ENCODE measurements at regions not wholly inside any gene's neighbourhood (a gene's known extent, or its start where the extent isn't known, plus 50 kb on each side); places are given as distances from the start of the nearest gene placed in this dataset.

- TF ChIP-seq POLR2AphosphoS5 (IDR thresholded peaks at IDR 0.05; ENCODE audit: low read depth, low read length) (no peak), TAF1 (IDR thresholded peaks at IDR 0.05; ENCODE audit: borderline replicate concordance, insufficient read depth, low read length) (no peak), SIN3A (IDR thresholded peaks at IDR 0.05; ENCODE audit: borderline replicate concordance, insufficient read depth, low read length) (no peak), FOXP2 (optimal IDR thresholded peaks at IDR 0.05; ENCODE audit: borderline replicate concordance, extremely low read depth, extremely low read length, insufficient read depth) (no peak), REST (IDR thresholded peaks at IDR 0.05; ENCODE audit: insufficient read depth in 1 of 2, low read depth in 2 of 2, low read length in 2 of 2) (no peak)
These were observed 77.4 kb upstream of the PPP1R26 start for GRCh38 chr9:135402048-135402738.

- TF ChIP-seq TAF1 (IDR thresholded peaks at IDR 0.05; ENCODE audit: borderline replicate concordance, insufficient read depth, low read length) (no peak), REST (IDR thresholded peaks at IDR 0.05; ENCODE audit: insufficient read depth in 1 of 2, low read depth in 2 of 2, low read length in 2 of 2) (no peak), POLR2AphosphoS5 (IDR thresholded peaks at IDR 0.05; ENCODE audit: low read depth, low read length) (no peak), SIN3A (IDR thresholded peaks at IDR 0.05; ENCODE audit: borderline replicate concordance, insufficient read depth, low read length) (no peak), FOXP2 (optimal IDR thresholded peaks at IDR 0.05; ENCODE audit: borderline replicate concordance, extremely low read depth, extremely low read length, insufficient read depth) (no peak)
These were observed 76.6 kb upstream of the PPP1R26 start for GRCh38 chr9:135402739-135403695.

GRCh38 chr9:135403733-135404450 is 75.7 kb upstream of the PPP1R26 start:
- TF ChIP-seq TAF1 (IDR thresholded peaks at IDR 0.05; ENCODE audit: borderline replicate concordance, insufficient read depth, low read length) (no peak), SIN3A (IDR thresholded peaks at IDR 0.05; ENCODE audit: borderline replicate concordance, insufficient read depth, low read length) (no peak), POLR2AphosphoS5 (IDR thresholded peaks at IDR 0.05; ENCODE audit: low read depth, low read length) (no peak), REST (IDR thresholded peaks at IDR 0.05; ENCODE audit: insufficient read depth in 1 of 2, low read depth in 2 of 2, low read length in 2 of 2) (no peak), FOXP2 (optimal IDR thresholded peaks at IDR 0.05; ENCODE audit: borderline replicate concordance, extremely low read depth, extremely low read length, insufficient read depth) (no peak)

GRCh38 chr9:135404451-135405144 is 75.0 kb upstream of the PPP1R26 start:
- no peak for TF ChIP-seq REST (IDR thresholded peaks at IDR 0.05; ENCODE audit: insufficient read depth in 1 of 2, low read depth in 2 of 2, low read length in 2 of 2)
- no peak for TF ChIP-seq SIN3A (IDR thresholded peaks at IDR 0.05; ENCODE audit: borderline replicate concordance, insufficient read depth, low read length)
- no peak for TF ChIP-seq POLR2AphosphoS5 (IDR thresholded peaks at IDR 0.05; ENCODE audit: low read depth, low read length)
- no peak for TF ChIP-seq FOXP2 (optimal IDR thresholded peaks at IDR 0.05; ENCODE audit: borderline replicate concordance, extremely low read depth, extremely low read length, insufficient read depth)
- TF ChIP-seq TAF1 (IDR thresholded peaks at IDR 0.05; ENCODE audit: borderline replicate concordance, insufficient read depth, low read length): no peak
